ENCODE measurements at regions not wholly inside any gene's neighbourhood (a gene's known extent, or its start where the extent isn't known, plus 50 kb on each side); places are given as distances from the start of the nearest gene placed in this dataset.

GRCh38 chr16:85379041-85380001 is 233.8 kb upstream of the GSE1 start:
- Histone ChIP-seq H3K27me3 (no peaks in the 10 kb centered on the region), H3K36me3 (no peaks in the 10 kb centered on the region), H3K27ac (peak overlapping the region in 1 of 12 donors; percentile 12), H3K4me3 (no peak overlapping the region), H3K9me3 (no peaks in the 10 kb centered on the region), H3K4me1 (peaks cover 0 to 52% (median 17%) of the 10 kb centered on the region in 12 donors)
- ATAC-seq (no peak), DNase-seq (no peak)
- intact Hi-C loops (cut with DNase I) = no loop called here
- 82 to 87% (median 83%) methylated on average over 12 to 15 of the region's 15 CpGs for WGBS, 4 donors
- TF ChIP-seq CTCF (IDR thresholded peaks at IDR 0.05) = no peak
- TF ChIP-seq POLR2A (IDR thresholded peaks at IDR 0.05) = no peak

- Histone ChIP-seq H3K36me3 (no peaks in the 10 kb centered on the region), H3K9me3 (no peaks in the 10 kb centered on the region), H3K4me3 (no peak overlapping the region), H3K27ac (no peak overlapping the region), H3K27me3 (no peaks in the 10 kb centered on the region), H3K4me1 (peaks cover 0 to 52% (median 17%) of the 10 kb centered on the region in 12 donors)
- ATAC-seq (no peak), DNase-seq (no peak)
- 43 to 70% (median 45%) methylated on average over 2 of the region's 2 CpGs for WGBS, 4 donors
- intact Hi-C loops (cut with DNase I) = no loop called here
- no peak for TF ChIP-seq POLR2A (IDR thresholded peaks at IDR 0.05)
- TF ChIP-seq CTCF (IDR thresholded peaks at IDR 0.05) = no peak
Measured at GRCh38 chr16:85380002-85380395, 233.1 kb upstream of the GSE1 start.

DNA sequence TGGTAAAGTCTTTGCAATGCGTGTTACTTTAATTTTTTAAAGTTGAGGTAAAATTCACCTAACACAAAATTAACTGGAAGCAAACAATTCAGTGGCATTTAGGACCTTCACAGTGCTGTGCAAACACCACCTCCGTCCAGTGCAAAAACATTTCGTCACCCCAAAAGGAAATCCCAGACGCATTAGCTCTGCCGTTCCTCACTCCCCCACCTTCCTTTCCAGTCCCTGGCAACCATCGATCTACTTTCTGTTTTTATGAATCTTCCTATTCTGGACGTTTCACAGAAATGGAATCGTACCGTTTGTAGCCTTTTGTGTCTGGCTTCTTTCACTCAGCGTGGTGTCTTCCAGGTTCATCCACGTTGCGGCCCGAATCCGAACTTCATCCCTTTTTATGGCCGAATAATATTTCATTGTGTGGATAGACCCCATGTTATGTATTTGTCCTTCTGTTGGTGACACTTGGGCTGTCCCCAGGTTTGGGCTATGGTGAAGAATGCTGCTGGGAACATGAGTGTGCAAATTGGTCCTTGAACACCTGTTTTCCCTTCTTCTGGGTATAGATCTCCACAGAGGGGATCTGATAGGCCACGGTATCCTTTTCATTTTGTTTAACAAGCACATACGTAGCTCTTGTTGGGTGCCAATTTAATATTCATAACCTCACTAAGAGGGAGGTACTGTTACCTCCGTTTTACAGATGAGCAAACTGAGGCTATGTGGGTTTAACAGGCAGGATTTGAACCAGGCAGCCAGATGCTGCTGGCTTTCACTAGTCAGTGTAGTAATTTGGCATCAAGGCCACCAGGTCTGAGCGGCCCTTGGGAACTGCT is 232.0 kb upstream of the GSE1 start:
- TF ChIP-seq POLR2A (IDR thresholded peaks at IDR 0.05) = no peak
- no peak for TF ChIP-seq CTCF (IDR thresholded peaks at IDR 0.05)
- H3K9me3 ChIP-seq = no peaks in the 10 kb centered on the region
- DNase-seq (no peak), ATAC-seq (no peak)
- H3K27ac ChIP-seq = peak overlapping the region in 1 of 12 donors; percentile 66
- no peak overlapping the region for H3K4me3 ChIP-seq
- 76 to 83% (median 79%) methylated on average over 18 to 19 of the region's 19 CpGs for WGBS, 4 donors
- no peaks in the 10 kb centered on the region for H3K27me3 ChIP-seq
- intact Hi-C loops (cut with DNase I) = no loop called here
- H3K36me3 ChIP-seq = no peaks in the 10 kb centered on the region
- peaks cover 0 to 48% (median 15%) of the 10 kb centered on the region in 12 donors for H3K4me1 ChIP-seq

Measured in heart left ventricle (tissue), 16 donors.